H1 (cell line): ENCODE measurements at regions not wholly inside any gene's neighbourhood (a gene's known extent, or its start where the extent isn't known, plus 50 kb on each side); places are given as distances from the start of the nearest gene placed in this dataset.

Source experiments
- CTCF ChIA-PET: fragments of 300-600 bp; sonication (Branson Sonifier 250); formaldehyde crosslinking; loops from one replicate; lab custom pipeline; 2021; ENCODE audit not compliant: partially characterized antibody; lab: Charles Lee
- POLR2A ChIA-PET: fragments of 300-600 bp; sonication (Branson Sonifier 250); formaldehyde crosslinking; loops from one replicate; lab custom pipeline; 2021; ENCODE audit warnings: inconsistent platforms; ENCODE audit not compliant: partially characterized antibody; lab: Charles Lee
- DNase-seq, 2 experiments: peaks; one replicate each; pipeline versions ENCODE4 v3.0.0 to v3.0.0-alpha.2; 2010 to 2022; ENCODE audit warnings: low spot score in 2 of 2, low read depth in 1 of 2, mixed read lengths in 1 of 2
- FAIRE-seq: peaks from 2 replicates; lab custom pipeline; 2011; peaks lifted over from hg19 to GRCh38; lab: Jason Lieb, UNC
- H2AFZ ChIP-seq: 2 replicates; pipeline ENCODE4 v1.8.1; 2012; ENCODE audit warnings: low read length, inconsistent platforms
- H2AK5ac ChIP-seq: 2 replicates; pipeline ENCODE4 v1.6.1; 2013; ENCODE audit warnings: low read depth, low read length
- H2BK120ac ChIP-seq: replicated peaks from 2 replicates; pipeline ENCODE3; 2013; ENCODE audit warnings: low read depth, low read length, inconsistent platforms
- H2BK12ac ChIP-seq: 2 replicates; pipeline ENCODE4 v1.6.1; 2013; ENCODE audit warnings: low read depth, low read length
- H2BK15ac ChIP-seq: 2 replicates; pipeline ENCODE4 v1.6.1; 2013; ENCODE audit warnings: low read length
- H2BK20ac ChIP-seq: 2 replicates; pipeline ENCODE4 v1.6.1; 2013; ENCODE audit warnings: low read length
- H2BK5ac ChIP-seq: 2 replicates; pipeline ENCODE4 v1.6.1; 2013; ENCODE audit warnings: low read depth, low read length
- H3K14ac ChIP-seq: 2 replicates; pipeline ENCODE4 v1.6.1; 2013; ENCODE audit warnings: inconsistent platforms; ENCODE audit not compliant: insufficient read length
- H3K18ac ChIP-seq: 2 replicates; pipeline ENCODE4 v1.6.1; 2013; ENCODE audit warnings: low read length; ENCODE audit errors: extremely low read depth
- H3K23ac ChIP-seq: 2 replicates; pipeline ENCODE4 v1.6.1; 2013; ENCODE audit warnings: inconsistent platforms; ENCODE audit not compliant: insufficient read length
- H3K23me2 ChIP-seq: 2 replicates; pipeline ENCODE4 v1.6.1; 2013; ENCODE audit warnings: low read depth, low read length
- H3K27ac ChIP-seq: 2 replicates; pipeline ENCODE4 v1.6.1; 2011; ENCODE audit warnings: low read depth, low read length, inconsistent platforms
- H3K27me3 ChIP-seq, 4 experiments: replicated peaks in 1 of 4; 1 replicate in 1 of 4; 2 replicates in 3 of 4; pipeline versions ENCODE4 v1.6.1 to v1.8.1; 2011 to 2013; ENCODE audit warnings: low read length in 3 of 4, mild to moderate bottlenecking in 3 of 4, inconsistent platforms in 2 of 4, mixed read lengths in 2 of 4, moderate library complexity in 1 of 4; ENCODE audit not compliant: control insufficient read depth in 3 of 4, insufficient read depth in 3 of 4; ENCODE audit errors: extremely low read depth in 1 of 4
- H3K36me3 ChIP-seq, 4 experiments: 2 replicates each; pipeline versions ENCODE4 v1.6.1 to v1.8.1; 2011 to 2013; ENCODE audit warnings: mild to moderate bottlenecking in 4 of 4, low read length in 3 of 4, moderate library complexity in 2 of 4, control low read depth in 1 of 4, inconsistent platforms in 1 of 4; ENCODE audit not compliant: insufficient read depth in 4 of 4, control insufficient read depth in 2 of 4
- H3K4ac ChIP-seq: replicated peaks from 2 replicates; pipeline ENCODE3; 2013; ENCODE audit warnings: low read length, low read depth, mixed read lengths, inconsistent platforms; ENCODE audit not compliant: insufficient read length
- H3K4me1 ChIP-seq, 4 experiments: replicated peaks in 1 of 4; 1 replicate in 1 of 4; 2 replicates in 3 of 4; pipeline versions ENCODE4 v1.6.1 to v1.8.1; 2011 to 2013; ENCODE audit warnings: low read length in 3 of 4, inconsistent platforms in 2 of 4, mixed read lengths in 1 of 4; ENCODE audit not compliant: insufficient read depth in 4 of 4, control insufficient read depth in 3 of 4
- H3K4me2 ChIP-seq, 2 experiments: 2 replicates each; pipeline versions ENCODE4 v1.6.1 to v1.8.1; 2011 to 2013; ENCODE audit warnings: low read depth in 2 of 2, low read length in 2 of 2, control low read depth in 1 of 2, inconsistent platforms in 1 of 2, mild to moderate bottlenecking in 1 of 2; ENCODE audit not compliant: insufficient read depth in 1 of 2
- H3K4me3 ChIP-seq, 4 experiments: fragments of 200-600, 300-600 bp in 1 of 4; sonication (generic), shearing (Covaris generic), sonication (Bioruptor Twin) in 1 of 4; 2 replicates each; pipeline versions ENCODE4 v1.5.1 to v1.8.1; 2011 to 2016; ENCODE audit warnings: low read length in 4 of 4, low read depth in 3 of 4, control low read depth in 2 of 4, inconsistent platforms in 2 of 4, mild to moderate bottlenecking in 2 of 4, mixed read lengths in 1 of 4, moderate library complexity in 1 of 4; ENCODE audit not compliant: insufficient read depth in 2 of 4; ENCODE audit errors: extremely low read depth in 1 of 4
- H3K56ac ChIP-seq: replicated peaks from 2 replicates; pipeline ENCODE3; 2013; ENCODE audit warnings: low read depth, mild to moderate bottlenecking, mixed read lengths, low read length, inconsistent platforms; ENCODE audit not compliant: insufficient read length
- H3K79me1 ChIP-seq: 2 replicates; pipeline ENCODE4 v1.6.1; 2013; ENCODE audit warnings: low read depth, low read length, control low read depth
- H3K79me2 ChIP-seq, 2 experiments: 2 replicates each; pipeline versions ENCODE4 v1.6.1 to v1.8.1; 2012 to 2013; ENCODE audit warnings: low read length in 2 of 2, mild to moderate bottlenecking in 2 of 2, inconsistent platforms in 1 of 2; ENCODE audit not compliant: insufficient read depth in 2 of 2, control insufficient read depth in 1 of 2
- H3K9ac ChIP-seq, 4 experiments: replicated peaks in 1 of 4; 1 replicate in 1 of 4; 2 replicates in 3 of 4; pipeline versions ENCODE4 v1.6.1 to v1.8.1; 2011 to 2013; ENCODE audit warnings: low read depth in 3 of 4, low read length in 3 of 4, control low read depth in 2 of 4, mild to moderate bottlenecking in 2 of 4, moderate library complexity in 2 of 4, inconsistent platforms in 1 of 4; ENCODE audit errors: extremely low read depth in 1 of 4
- H3K9me3 ChIP-seq, 2 experiments: 2 replicates each; pipeline versions ENCODE4 v1.6.1 to v1.8.1; 2012 to 2013; ENCODE audit warnings: mild to moderate bottlenecking in 2 of 2, moderate library complexity in 2 of 2, control low read depth in 1 of 2, inconsistent platforms in 1 of 2, low read depth in 1 of 2, low read length in 1 of 2, mixed read lengths in 1 of 2; ENCODE audit not compliant: insufficient read depth in 2 of 2
- H4K20me1 ChIP-seq, 2 experiments: replicated peaks in 1 of 2; 2 replicates each; pipeline versions ENCODE3 to v1.8.1; 2011 to 2013; ENCODE audit warnings: inconsistent platforms in 2 of 2, low read length in 2 of 2, mild to moderate bottlenecking in 1 of 2; ENCODE audit not compliant: insufficient read depth in 2 of 2, control insufficient read depth in 1 of 2
- H4K5ac ChIP-seq: 2 replicates; pipeline ENCODE4 v1.6.1; 2013; ENCODE audit warnings: low read length, low read depth, mixed read lengths, inconsistent platforms; ENCODE audit not compliant: insufficient read length
- H4K8ac ChIP-seq: 2 replicates; pipeline ENCODE4 v1.8.0; 2013; ENCODE audit warnings: mild to moderate bottlenecking, moderate library complexity, low read length, inconsistent platforms; ENCODE audit not compliant: insufficient read depth; ENCODE audit errors: extremely low read depth
- H4K91ac ChIP-seq: replicated peaks from 2 replicates; pipeline ENCODE3; 2013; ENCODE audit warnings: low read length, mixed read lengths, inconsistent platforms; ENCODE audit not compliant: insufficient read length
- BCL11A ChIP-seq, 2 experiments: IDR thresholded peaks; one replicate each; pipeline ENCODE4 v1.6.1; 2011; ENCODE audit warnings: low read depth in 2 of 2, low read length in 2 of 2, mild to moderate bottlenecking in 2 of 2
- NANOG ChIP-seq: IDR thresholded peaks from 2 replicates; pipeline ENCODE4 v1.6.1; 2011; ENCODE audit warnings: low read length, low read depth, mild to moderate bottlenecking, inconsistent platforms; ENCODE audit not compliant: insufficient read depth, poor library complexity, severe bottlenecking
- TBP ChIP-seq: IDR thresholded peaks from 2 replicates; pipeline ENCODE4 v1.6.1; 2011; ENCODE audit warnings: low read depth, low read length, improper control_type of control experiment
- TCF12 ChIP-seq: IDR thresholded peaks from 2 replicates; pipeline ENCODE4 v1.6.1; 2011; ENCODE audit warnings: low read depth, mild to moderate bottlenecking, low read length
- WGBS, 2 experiments: shearing (Covaris generic) in 1 of 2; methylation state at CpG; one replicate each; pipeline versions ENCODE4 v1.1.6 to v1.1.7; 2013 to 2015; ENCODE audit warnings: low lambda C conversion rate in 2 of 2, mixed read lengths in 2 of 2, inconsistent platforms in 1 of 2, low coverage in 1 of 2, missing lambda C conversion rate in 1 of 2; ENCODE audit not compliant: insufficient replicate concordance in 2 of 2, insufficient coverage in 1 of 2, insufficient read length in 1 of 2; ENCODE audit errors: extremely low coverage in 1 of 2, missing lambda C conversion rate in 1 of 2; 5-methylcytosine and 5-hydroxymethylcytosine counted together

- no peak overlapping the region for H3K4me2 ChIP-seq
- FAIRE-seq (no peak), DNase-seq (no peak)
- no peak overlapping the region for H3K4me3 ChIP-seq
- no peaks in the 10 kb centered on the region for H4K20me1 ChIP-seq
- H4K91ac ChIP-seq = no peak overlapping the region
- H3K4me1 ChIP-seq = no peaks in the 10 kb centered on the region
- no peak overlapping the region for H2BK12ac ChIP-seq
- H3K79me2 ChIP-seq = no peaks in the 10 kb centered on the region
- no peak overlapping the region for H3K9ac ChIP-seq
- no peaks in the 10 kb centered on the region for H3K23me2 ChIP-seq
- H3K23ac ChIP-seq = no peak overlapping the region
- no peak overlapping the region for H3K27ac ChIP-seq
- no peaks in the 10 kb centered on the region for H3K9me3 ChIP-seq
- CTCF ChIA-PET = no interaction called here
- no peak for TF ChIP-seq NANOG
- TF ChIP-seq BCL11A (IDR thresholded peaks at IDR 0.05; ENCODE audit: low read depth in 2 of 2, low read length in 2 of 2) = no peak
- TF ChIP-seq TBP = no peak
- TF ChIP-seq TCF12 = no peak
- TF ChIP-seq, all 59 proteins: peak for 0
- POLR2A ChIA-PET = no interaction called here
- Histone ChIP-seq H2AK5ac (no peak overlapping the region), H3K36me3 (no peaks in the 10 kb centered on the region), H4K5ac (no peak overlapping the region), H2BK20ac (no peak overlapping the region), H2BK5ac (no peak overlapping the region), H3K56ac (no peak overlapping the region), H3K4ac (no peak overlapping the region), H2BK120ac (no peak overlapping the region), H2AFZ (no peak overlapping the region), H3K79me1 (no peaks in the 10 kb centered on the region; the same call in 1 of the 2 replicates), H3K14ac (no peak overlapping the region), H2BK15ac (no peak overlapping the region), H3K27me3 (peaks cover 0 to 1% (median 0%) of the 10 kb centered on the region in 4 experiments; a peak in 1 of 7 replicates), H4K8ac (no peak overlapping the region), H3K18ac (no peak overlapping the region)
- WGBS, 2 experiments = 87% methylated on average over 1 of the region's 1 CpG; no CpG with 5 or more reads in 1 of the 2 experiments
These were observed 288.1 kb upstream of the ZC3H15 start for GRCh38 chr2:186197955-186198354.
